Fibroblast of gingiva (primary cell): ENCODE measurements at regions not wholly inside any gene's neighbourhood (a gene's known extent, or its start where the extent isn't known, plus 50 kb on each side); places are given as distances from the start of the nearest gene placed in this dataset.

Experiments used
- DNase-seq: peaks from one replicate; pipeline ENCODE4 v3.0.0-alpha.2; 2011; ENCODE audit warnings: low read depth

DNA sequence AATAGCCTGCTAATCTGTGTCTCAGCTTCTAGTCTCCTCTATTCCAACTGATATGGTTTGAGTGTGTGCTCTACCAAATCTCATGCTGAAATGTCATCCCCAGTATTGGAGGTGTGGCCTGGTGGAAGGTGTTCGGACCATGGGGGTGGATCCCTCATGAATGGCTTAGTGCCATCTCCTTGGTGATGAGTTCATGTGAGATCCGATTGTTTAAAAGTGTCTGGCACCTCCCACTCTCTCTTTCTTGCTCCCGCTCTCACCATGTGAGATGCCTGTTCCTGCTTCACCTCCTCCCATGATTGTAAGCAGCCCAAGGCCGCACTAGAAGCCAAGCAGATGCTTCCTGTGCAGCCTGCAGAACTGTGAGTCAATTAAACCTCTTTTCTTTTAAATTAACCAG lies 73.5 kb upstream of the CAMK1G start:
- no peak for DNase-seq

DNA sequence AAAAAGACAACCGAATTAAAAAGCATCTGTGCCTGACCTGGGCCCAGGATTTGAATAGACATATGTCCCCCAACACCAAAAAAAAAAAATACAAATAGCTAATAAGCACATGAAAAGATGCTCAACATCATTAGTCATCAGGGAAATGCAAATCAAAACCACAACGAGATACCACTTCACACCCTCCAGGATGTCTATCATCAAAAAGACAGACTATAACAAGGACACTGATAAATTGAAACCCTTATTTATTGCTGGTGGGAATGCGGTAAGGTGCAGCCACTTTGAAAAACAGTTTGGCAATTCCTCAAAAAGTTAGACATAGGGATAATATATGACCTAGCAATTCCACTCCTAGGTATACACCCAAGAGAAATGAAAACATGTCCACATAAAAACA lies 72.3 kb upstream of the CAMK1G start:
- no peak for DNase-seq

DNA sequence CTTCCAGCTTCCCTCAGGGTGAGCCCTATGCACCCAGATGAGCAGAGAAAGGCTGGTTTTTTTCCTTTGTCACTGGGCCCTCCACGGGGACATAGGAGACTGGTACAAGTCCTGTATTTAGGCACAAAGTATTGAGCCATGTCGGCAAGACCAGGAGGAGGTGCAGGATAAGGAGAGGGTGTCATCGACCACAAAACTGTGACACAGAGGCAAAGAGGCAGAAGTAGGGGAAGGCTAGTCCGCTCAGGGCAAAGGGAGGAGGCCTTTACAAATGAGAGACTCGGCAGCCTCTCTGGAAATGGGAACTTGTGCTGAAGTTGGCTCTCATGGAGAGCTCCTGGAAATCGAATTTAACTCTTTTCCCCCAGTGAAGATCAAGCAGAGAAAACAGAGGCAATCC lies 70.7 kb upstream of the CAMK1G start:
- no peak for DNase-seq

DNA sequence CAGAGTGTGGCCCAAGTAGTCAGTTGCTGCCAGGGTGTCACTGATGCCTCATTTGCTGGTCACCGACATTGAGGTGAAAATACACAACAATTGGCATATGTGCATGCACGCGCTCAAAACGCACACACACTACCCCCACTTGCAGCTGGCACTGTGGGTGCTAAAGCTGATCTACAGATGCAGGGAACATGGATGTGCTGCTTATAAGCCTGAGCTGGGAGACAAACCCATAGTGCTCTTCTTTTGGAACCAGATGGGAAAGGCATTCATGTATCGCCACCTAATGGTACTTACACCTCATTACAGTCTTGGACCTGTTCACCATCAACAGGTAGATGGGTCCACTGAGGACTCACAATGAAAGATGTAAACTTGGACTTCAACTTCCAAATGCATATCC lies 70.3 kb upstream of the CAMK1G start:
- DNase-seq = no peak

DNA sequence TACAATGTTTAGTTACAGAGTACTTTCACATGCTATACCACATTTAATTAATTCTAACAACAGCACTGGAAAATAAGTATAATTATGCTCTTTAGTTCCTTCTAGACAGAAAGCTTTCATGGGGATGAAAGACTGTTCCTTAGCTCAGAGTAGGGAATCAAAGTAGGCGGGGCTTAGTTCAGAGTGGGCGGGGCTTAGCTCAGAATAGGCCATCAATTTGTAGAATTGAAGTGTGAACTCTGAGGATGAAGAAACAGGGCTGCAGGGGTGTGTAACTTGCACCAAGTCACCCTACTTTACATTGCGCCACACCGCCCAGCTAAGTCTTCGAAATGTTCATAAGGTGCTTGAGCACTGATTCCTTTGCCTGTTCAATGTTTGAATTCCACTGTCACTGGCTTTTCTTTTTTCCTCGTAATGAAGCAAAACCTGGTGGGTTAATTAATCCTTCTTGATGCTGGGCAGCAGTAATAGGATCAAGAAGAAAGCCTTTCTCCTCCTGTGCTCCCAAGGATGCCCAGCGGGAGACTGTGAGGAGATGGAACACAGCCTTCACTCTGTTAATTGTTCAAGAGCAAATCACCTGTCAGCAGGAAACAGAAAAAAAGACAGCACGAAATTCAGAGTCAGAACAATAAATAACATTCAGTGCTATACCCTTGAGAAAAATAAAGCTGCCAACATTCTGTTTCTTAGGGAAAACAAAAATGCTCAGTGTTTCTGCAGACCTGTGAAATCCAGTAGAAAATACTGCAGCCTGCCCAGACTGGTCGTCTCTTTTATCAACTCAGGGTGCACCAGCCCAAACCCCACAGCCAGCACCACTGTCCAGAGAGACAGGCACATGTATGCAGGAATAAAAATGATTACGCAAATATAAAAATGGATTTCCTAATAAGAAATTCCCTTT lies 66.5 kb upstream of the CAMK1G start:
- DNase-seq = no peak

DNA sequence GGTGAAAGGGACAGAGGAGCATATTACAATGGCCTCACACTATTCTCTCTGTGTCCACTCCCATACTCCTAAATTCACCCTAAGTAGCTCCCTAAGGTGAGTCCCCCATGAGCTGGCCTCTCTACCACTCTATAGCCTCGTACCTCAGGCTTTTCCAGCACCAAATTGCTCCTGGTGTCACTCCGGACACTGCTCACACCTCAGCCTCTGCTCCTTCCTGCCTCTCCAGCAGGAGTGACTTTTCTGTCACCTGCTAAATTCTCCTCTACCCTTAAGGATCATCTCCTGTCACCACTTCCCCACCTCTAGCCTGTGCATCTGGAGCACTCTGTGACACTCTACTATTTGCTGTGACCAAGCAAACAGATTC lies 65.8 kb upstream of the CAMK1G start:
- no peak for DNase-seq

DNA sequence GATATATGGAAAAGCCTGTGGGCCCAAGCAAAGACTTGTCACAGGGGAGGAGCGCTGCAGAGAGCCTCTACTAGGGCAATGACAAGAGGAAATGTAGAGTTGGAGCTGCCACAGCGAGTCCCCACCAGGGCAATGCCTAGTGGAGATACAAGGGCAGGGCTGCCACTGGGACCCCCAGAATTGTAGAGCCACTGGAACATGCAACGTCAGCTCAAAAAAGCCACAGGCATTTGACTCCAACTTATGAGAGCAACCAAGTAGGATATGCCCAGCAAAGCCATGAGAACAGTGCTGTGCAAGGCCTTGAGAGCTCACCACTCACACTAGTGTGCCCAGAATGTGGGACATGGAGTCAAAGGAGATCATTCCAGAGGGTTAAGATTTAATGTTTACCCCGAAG lies 63.7 kb upstream of the CAMK1G start:
- DNase-seq = no peak

DNA sequence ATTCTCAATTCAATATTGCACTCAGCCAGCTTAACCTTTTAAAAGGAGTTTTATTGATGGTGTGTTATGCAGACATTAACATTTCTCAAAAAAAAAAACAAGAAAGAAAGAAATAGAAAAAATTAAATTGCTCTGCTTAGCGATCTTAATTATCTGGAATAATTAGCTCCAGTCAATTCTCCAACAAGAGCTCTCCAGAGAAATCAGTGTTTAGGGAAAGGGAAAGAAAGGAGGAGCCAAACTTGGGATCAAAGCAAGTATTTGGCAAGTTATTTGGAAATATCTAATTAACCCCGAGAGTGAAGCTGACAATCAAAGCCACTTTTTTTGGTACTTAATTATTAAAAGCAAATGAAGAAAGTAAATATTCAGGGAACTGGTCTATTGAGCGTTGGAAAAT lies 60.7 kb upstream of the CAMK1G start:
- no peak for DNase-seq

DNA sequence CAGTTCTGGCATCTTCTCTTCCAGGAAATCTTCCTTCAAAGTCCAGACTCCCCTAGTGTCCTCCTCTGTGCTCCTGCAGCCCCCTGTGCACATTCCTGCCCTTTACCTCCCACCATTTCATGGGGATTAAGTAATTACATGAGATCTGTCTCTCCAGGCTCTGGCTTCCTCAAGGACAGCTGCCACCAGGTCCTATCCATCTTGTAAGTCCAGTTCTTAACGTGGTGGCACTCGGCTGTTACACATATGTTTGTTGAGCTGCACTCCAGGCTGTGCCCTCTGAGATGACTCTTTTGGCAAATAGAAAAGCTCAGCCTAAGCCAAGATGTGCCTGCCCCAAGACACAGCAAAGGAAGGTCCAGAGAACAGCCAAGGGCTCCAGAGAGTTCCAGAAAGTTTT lies 57.4 kb upstream of the CAMK1G start:
- DNase-seq = no peak

DNA sequence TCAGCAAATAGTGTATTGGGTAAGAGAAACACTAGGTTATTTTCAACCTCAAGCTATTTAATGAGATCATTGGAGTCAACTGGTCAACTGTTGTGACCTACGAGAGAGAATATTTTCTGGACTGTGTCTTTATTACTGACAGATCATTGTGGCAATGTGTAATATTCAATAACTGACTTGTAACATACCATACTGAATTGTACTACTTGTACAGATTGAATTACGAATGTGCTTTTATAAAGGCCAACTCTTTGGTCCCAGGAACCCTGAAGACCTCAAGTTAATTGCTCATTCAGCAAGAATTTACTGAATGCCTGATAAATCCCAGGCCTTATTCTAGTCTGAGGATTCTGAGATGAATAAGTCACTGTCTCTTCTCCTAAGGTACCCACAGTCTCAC lies 56.1 kb upstream of the CAMK1G start:
- DNase-seq = peak; percentile 14

DNA sequence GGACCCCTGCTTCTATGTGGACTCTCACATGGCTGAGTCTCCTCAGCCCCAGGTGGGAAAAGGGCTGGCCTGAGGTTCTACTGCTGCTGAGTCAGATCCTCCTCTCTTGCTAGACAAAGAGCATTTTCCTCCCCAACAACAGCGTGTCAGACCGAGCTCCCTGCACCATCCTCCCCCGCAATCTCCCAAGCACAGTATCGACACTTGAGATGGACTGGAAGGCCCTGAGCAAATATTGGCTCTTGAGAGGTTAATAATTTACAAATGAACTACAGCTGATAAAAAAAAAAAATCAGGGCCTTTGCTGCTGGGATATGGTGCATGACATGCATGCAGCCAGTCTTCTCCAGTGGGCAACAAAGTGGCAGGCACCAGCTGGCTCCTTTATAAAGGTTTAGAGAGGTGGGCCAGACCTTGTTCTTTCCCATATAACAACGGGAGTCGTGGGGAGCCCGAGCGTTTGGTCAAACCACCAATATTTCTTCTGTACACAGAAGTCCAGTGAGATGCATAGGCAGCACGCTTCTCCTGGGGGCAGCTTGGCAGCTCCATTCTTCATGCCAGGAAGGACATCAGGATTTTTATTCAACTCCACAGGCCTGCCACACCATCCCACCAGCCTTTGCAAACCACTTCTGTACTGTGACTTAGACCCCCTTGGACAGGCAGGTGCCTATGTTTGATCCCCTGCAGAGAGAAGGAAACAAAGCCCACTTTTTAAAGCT lies 55.4 kb upstream of the CAMK1G start:
- no peak for DNase-seq

DNA sequence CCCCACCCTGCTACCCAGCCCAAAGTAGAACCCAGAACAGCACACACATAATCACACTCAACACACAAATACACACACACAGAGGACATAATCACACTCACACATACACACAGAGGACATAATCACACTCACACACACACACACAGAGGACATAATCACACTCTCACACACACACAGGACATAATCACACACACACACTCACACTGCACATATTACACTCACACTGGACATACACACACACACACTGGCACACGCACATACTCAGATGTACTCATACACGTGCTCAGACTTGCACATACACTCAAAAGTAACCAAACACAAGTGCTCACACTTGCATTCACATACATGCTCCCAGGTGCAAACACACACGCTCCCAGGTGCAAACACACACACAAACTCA lies 54.3 kb upstream of the CAMK1G start:
- DNase-seq = no peak

DNA sequence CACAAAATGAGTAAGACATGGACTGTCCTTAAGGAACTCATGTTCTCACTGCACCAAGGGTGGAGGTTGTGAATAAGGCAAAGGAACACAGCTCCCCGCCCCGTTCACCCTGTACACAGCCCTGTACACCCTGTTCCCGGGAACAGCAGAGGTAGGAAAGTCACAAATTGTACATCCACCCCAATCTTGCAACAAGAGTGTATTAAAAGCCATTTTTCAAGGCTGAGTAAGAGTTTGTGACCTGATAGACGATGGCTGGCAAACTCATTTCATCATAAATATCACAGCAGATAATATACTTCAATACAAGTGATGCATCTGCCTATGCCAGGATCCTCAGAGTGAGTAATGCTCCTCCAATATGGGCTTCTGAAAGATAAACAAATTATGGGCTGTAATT lies 52.5 kb upstream of the CAMK1G start:
- DNase-seq = no peak

DNA sequence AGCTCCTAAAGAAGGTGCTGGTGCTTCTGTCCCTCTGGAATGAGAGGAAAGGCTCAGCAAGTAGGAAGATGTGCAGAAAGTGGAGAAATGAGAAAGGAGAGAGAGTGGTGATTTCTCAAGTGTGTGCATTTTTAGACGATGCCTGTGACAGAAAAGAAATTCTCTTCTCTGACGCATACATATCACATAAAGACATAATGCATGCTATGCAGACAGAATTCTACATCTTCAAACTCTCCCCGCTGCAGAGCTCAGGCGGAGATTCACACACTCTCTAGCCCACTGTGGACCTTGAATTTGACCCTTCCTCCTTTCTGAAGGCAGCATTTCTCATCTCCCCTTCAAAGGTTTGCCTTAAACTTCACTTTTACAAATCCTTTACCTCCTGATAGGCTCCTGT lies 52.0 kb upstream of the CAMK1G start:
- no peak for DNase-seq
